HEK293 (cell line): ENCODE measurements at regions not wholly inside any gene's neighbourhood (a gene's known extent, or its start where the extent isn't known, plus 50 kb on each side); places are given as distances from the start of the nearest gene placed in this dataset.

ENCODE experiments used
- CTCF ChIA-PET: fragments of 350-600 bp; formaldehyde crosslinking; extraction: SDS; loops from one replicate; lab custom pipeline; 2021; ENCODE audit warnings: antibody characterized with exemption; lab: Yijun Ruan, JAX
- POLR2A ChIA-PET: fragments of 300-600 bp; formaldehyde crosslinking; extraction: SDS; loops from one replicate; lab custom pipeline; 2020; ENCODE audit warnings: antibody characterized with exemption, inconsistent platforms; lab: Yijun Ruan, JAX
- H3K27ac ChIP-seq: fragments of 200-500 bp; sonication (Bioruptor generic); 2 replicates; pipeline ENCODE4 v1.5.1; 2014; ENCODE audit warnings: low read depth, low read length, control low read depth, inconsistent platforms; ENCODE audit errors: extremely low read depth
- H3K36me3 ChIP-seq, 2 experiments: fragments of 200-500 bp in 1 of 2; sonication (Bioruptor generic) in 1 of 2; 1 replicate in 1 of 2; 2 replicates in 1 of 2; pipeline ENCODE4 v1.5.1; 2014 to 2017; ENCODE audit warnings: inconsistent platforms in 2 of 2, low read length in 2 of 2; ENCODE audit not compliant: control insufficient read depth in 2 of 2, insufficient read depth in 1 of 2
- H3K4me1 ChIP-seq: fragments of 200-500 bp; sonication (Bioruptor generic); 2 replicates; pipeline ENCODE4 v1.5.1; 2014; ENCODE audit warnings: mild to moderate bottlenecking, low read length, inconsistent platforms; ENCODE audit not compliant: control insufficient read depth, insufficient read depth
- H3K4me3 ChIP-seq: 2 replicates; pipeline ENCODE4 v1.5.1; 2011; ENCODE audit warnings: low read depth, mild to moderate bottlenecking, control low read depth, low read length, moderate library complexity
- H3K9me3 ChIP-seq: fragments of 200-500 bp; sonication (Bioruptor generic); 2 replicates; pipeline ENCODE4 v1.5.1; 2014; ENCODE audit warnings: low read depth, low read length, inconsistent platforms; ENCODE audit not compliant: control insufficient read depth, insufficient read depth
- GLIS1 ChIP-seq: fragments of 450-650 bp; formaldehyde crosslinking; IDR thresholded peaks from 2 replicates; pipeline ENCODE4 v1.5.1; 2016; ENCODE audit warnings: missing biosample characterization, missing genetic modification characterization
- INSM2 ChIP-seq: fragments of 450-650 bp; formaldehyde crosslinking; IDR thresholded peaks from 2 replicates; pipeline ENCODE4 v1.5.1; 2016; ENCODE audit warnings: missing biosample characterization, missing genetic modification characterization
- KLF1 ChIP-seq: fragments of 450-650 bp; formaldehyde crosslinking; IDR thresholded peaks from 2 replicates; pipeline ENCODE4 v1.5.1; 2016; ENCODE audit warnings: missing biosample characterization, missing genetic modification characterization
- MZF1 ChIP-seq: fragments of 450-650 bp; formaldehyde crosslinking; IDR thresholded peaks from 2 replicates; pipeline ENCODE4 v1.5.1; 2017; ENCODE audit warnings: missing biosample characterization, missing genetic modification characterization, borderline replicate concordance
- PRDM6 ChIP-seq: fragments of 450-650 bp; formaldehyde crosslinking; IDR thresholded peaks from 2 replicates; pipeline ENCODE4 v1.5.1; 2017; ENCODE audit warnings: missing biosample characterization, missing genetic modification characterization
- ZBTB11 ChIP-seq: fragments of 450-650 bp; formaldehyde crosslinking; conservative IDR thresholded peaks from 2 replicates; pipeline ENCODE4 v1.5.1; 2016; ENCODE audit warnings: low read depth, missing biosample characterization, missing genetic modification characterization
- ZFHX2 ChIP-seq: fragments of 450-650 bp; formaldehyde crosslinking; conservative IDR thresholded peaks from 2 replicates; pipeline ENCODE4 v1.5.1; 2016; ENCODE audit warnings: missing biosample characterization, missing genetic modification characterization
- ZFP69B ChIP-seq: fragments of 450-650 bp; formaldehyde crosslinking; IDR thresholded peaks from 2 replicates; pipeline ENCODE4 v1.5.1; 2016; ENCODE audit warnings: missing biosample characterization, missing genetic modification characterization
- ZNF175 ChIP-seq: fragments of 450-650 bp; formaldehyde crosslinking; IDR thresholded peaks from 2 replicates; pipeline ENCODE4 v1.5.1; 2016; ENCODE audit warnings: missing biosample characterization, missing genetic modification characterization
- ZNF19 ChIP-seq: fragments of 450-650 bp; formaldehyde crosslinking; IDR thresholded peaks from 2 replicates; pipeline ENCODE4; 2016; ENCODE audit warnings: missing biosample characterization, missing genetic modification characterization, low read depth
- ZNF311 ChIP-seq: fragments of 450-650 bp; formaldehyde crosslinking; IDR thresholded peaks from 2 replicates; pipeline ENCODE4 v1.5.1; 2017; ENCODE audit warnings: missing biosample characterization, missing genetic modification characterization, borderline replicate concordance
- ZNF501 ChIP-seq: fragments of 450-650 bp; formaldehyde crosslinking; IDR thresholded peaks from 2 replicates; pipeline ENCODE4 v1.5.1; 2016; ENCODE audit warnings: missing biosample characterization, missing genetic modification characterization
- ZNF544 ChIP-seq: fragments of 450-650 bp; formaldehyde crosslinking; IDR thresholded peaks from 2 replicates; pipeline ENCODE4 v1.5.0; 2017; ENCODE audit warnings: missing biosample characterization, missing genetic modification characterization
- ZNF658 ChIP-seq: fragments of 450-650 bp; formaldehyde crosslinking; IDR thresholded peaks from 2 replicates; pipeline ENCODE4; 2016; ENCODE audit warnings: missing biosample characterization, missing genetic modification characterization
- TF ChIP-seq, protein P1 (sequence below): fragments of 450-650 bp; formaldehyde crosslinking; IDR thresholded peaks from 2 replicates; pipeline ENCODE4 v1.5.1; 2016; ENCODE audit warnings: missing biosample characterization, missing genetic modification characterization
- TF ChIP-seq, protein P2 (sequence below): fragments of 450-650 bp; formaldehyde crosslinking; IDR thresholded peaks from 2 replicates; pipeline ENCODE4 v1.5.1; 2016; ENCODE audit warnings: missing biosample characterization, missing genetic modification characterization

DNA sequence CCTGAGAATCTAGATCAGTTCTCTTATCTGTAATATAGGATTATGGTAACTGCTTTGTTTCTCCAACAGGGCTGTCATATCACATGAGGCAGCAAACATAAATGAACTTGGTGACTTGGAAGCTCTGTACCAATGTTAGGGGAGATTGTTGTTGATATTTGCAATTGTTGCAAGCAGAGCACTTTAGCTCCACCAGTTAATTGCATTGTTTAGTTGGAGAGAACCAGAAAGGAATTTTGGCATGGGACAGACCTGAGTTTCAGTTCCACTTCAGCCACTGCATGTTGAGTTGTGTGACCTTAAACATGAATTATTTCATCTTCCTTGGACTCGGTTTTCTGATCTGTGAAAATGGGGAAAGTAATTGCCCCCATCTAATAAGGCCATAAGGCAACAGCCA is 142.3 kb upstream of the JUN start:
- ChIA-PET CTCF (interaction anchor here (0.6 to 0.7 kb wide), 3 partner anchors 57 to 187 kb away, joined by 3 read pairs; no protein-coding TSS in a partner anchor), POLR2A (interaction anchor here (0.9 to 1.5 kb wide), 2 partner anchors 23 to 142 kb away, joined by 3 to 4 read pairs; partner anchors contain the start of gene JUN)
- Histone ChIP-seq H3K36me3 (no peaks in the 10 kb centered on the region), H3K4me1 (peaks cover 2% of the 10 kb centered on the region; the same call in 1 of the 2 replicates), H3K4me3 (no peak overlapping the region), H3K27ac (no peak overlapping the region), H3K9me3 (no peaks in the 10 kb centered on the region)
- TF ChIP-seq ZNF501 (tag by site-specific recombination) = no peak
- no peak for TF ChIP-seq KLF1
- no peak for TF ChIP-seq MZF1 (tag by site-specific recombination)
- TF ChIP-seq ZNF658 (tag by site-specific recombination) = no peak
- no peak for TF ChIP-seq ZNF19
- no peak for TF ChIP-seq PRDM6 (tag by site-specific recombination)
- TF ChIP-seq, protein P1, sequence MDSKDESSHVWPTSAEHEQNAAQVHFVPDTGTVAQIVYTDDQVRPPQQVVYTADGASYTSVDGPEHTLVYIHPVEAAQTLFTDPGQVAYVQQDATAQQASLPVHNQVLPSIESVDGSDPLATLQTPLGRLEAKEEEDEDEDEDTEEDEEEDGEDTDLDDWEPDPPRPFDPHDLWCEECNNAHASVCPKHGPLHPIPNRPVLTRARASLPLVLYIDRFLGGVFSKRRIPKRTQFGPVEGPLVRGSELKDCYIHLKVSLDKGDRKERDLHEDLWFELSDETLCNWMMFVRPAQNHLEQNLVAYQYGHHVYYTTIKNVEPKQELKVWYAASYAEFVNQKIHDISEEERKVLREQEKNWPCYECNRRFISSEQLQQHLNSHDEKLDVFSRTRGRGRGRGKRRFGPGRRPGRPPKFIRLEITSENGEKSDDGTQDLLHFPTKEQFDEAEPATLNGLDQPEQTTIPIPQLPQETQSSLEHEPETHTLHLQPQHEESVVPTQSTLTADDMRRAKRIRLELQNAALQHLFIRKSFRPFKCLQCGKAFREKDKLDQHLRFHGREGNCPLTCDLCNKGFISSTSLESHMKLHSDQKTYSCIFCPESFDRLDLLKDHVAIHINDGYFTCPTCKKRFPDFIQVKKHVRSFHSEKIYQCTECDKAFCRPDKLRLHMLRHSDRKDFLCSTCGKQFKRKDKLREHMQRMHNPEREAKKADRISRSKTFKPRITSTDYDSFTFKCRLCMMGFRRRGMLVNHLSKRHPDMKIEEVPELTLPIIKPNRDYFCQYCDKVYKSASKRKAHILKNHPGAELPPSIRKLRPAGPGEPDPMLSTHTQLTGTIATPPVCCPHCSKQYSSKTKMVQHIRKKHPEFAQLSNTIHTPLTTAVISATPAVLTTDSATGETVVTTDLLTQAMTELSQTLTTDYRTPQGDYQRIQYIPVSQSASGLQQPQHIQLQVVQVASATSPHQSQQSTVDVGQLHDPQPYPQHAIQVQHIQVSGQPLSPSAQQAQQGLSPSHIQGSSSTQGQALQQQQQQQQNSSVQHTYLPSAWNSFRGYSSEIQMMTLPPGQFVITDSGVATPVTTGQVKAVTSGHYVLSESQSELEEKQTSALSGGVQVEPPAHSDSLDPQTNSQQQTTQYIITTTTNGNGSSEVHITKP (tag by site-specific recombination) = no peak
- TF ChIP-seq ZNF544 (tag by site-specific recombination) = no peak
- TF ChIP-seq INSM2 (tag by site-specific recombination) = no peak
- TF ChIP-seq ZFP69B = no peak
- TF ChIP-seq, protein P2, sequence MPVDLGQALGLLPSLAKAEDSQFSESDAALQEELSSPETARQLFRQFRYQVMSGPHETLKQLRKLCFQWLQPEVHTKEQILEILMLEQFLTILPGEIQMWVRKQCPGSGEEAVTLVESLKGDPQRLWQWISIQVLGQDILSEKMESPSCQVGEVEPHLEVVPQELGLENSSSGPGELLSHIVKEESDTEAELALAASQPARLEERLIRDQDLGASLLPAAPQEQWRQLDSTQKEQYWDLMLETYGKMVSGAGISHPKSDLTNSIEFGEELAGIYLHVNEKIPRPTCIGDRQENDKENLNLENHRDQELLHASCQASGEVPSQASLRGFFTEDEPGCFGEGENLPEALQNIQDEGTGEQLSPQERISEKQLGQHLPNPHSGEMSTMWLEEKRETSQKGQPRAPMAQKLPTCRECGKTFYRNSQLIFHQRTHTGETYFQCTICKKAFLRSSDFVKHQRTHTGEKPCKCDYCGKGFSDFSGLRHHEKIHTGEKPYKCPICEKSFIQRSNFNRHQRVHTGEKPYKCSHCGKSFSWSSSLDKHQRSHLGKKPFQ (tag by site-specific recombination) = no peak
- no peak for TF ChIP-seq ZNF311 (tag by site-specific recombination)
- TF ChIP-seq GLIS1 (tag by site-specific recombination) = no peak
- TF ChIP-seq ZNF175 (tag by site-specific recombination) = no peak
- no peak for TF ChIP-seq ZFHX2 (tag by site-specific recombination)
- TF ChIP-seq ZBTB11 = no peak
- TF ChIP-seq, all 188 proteins: peak for 0
